CD14-positive monocyte (primary cell): ENCODE measurements at regions not wholly inside any gene's neighbourhood (a gene's known extent, or its start where the extent isn't known, plus 50 kb on each side); places are given as distances from the start of the nearest gene placed in this dataset.

Source experiments
- DNase-seq, 3 donors: peaks; one replicate each; pipeline ENCODE4 v3.0.0-alpha.2; 2011 to 2022
- H2AFZ ChIP-seq: 2 replicates; pipeline ENCODE4 v1.6.0; 2012; ENCODE audit warnings: mild to moderate bottlenecking, low read depth, low read length, inconsistent platforms; ENCODE audit not compliant: insufficient read depth, poor library complexity, severe bottlenecking
- H3K27ac ChIP-seq, 2 donors: 1 replicate in 1 of 2; 2 replicates in 1 of 2; pipeline ENCODE4 v1.5.1; 2012 to 2013; ENCODE audit warnings: low read length in 2 of 2, control low read depth in 1 of 2, inconsistent platforms in 1 of 2, low read depth in 1 of 2, mild to moderate bottlenecking in 1 of 2
- H3K27me3 ChIP-seq, 2 donors: one replicate each; pipeline versions ENCODE4 v1.6.0 to v1.6.1; 2011 to 2013; ENCODE audit warnings: low read length in 2 of 2; ENCODE audit not compliant: control insufficient read depth in 2 of 2, insufficient read depth in 2 of 2
- H3K36me3 ChIP-seq, 2 donors: replicated peaks in 1 of 2; 1 replicate in 1 of 2; 2 replicates in 1 of 2; pipeline versions ENCODE4 v1.5.1 to v1.6.1; 2012 to 2013; ENCODE audit warnings: low read length in 2 of 2, control low read depth in 1 of 2, inconsistent platforms in 1 of 2, mild to moderate bottlenecking in 1 of 2; ENCODE audit not compliant: insufficient read depth in 2 of 2, control insufficient read depth in 1 of 2
- H3K4me1 ChIP-seq, 2 donors: 1 replicate in 1 of 2; 2 replicates in 1 of 2; pipeline versions ENCODE4 v1.5.1 to v1.6.1; 2012 to 2013; ENCODE audit warnings: low read length in 2 of 2, control low read depth in 1 of 2, inconsistent platforms in 1 of 2, mild to moderate bottlenecking in 1 of 2, moderate library complexity in 1 of 2; ENCODE audit not compliant: insufficient read depth in 2 of 2, control insufficient read depth in 1 of 2
- H3K4me2 ChIP-seq: replicated peaks from 2 replicates; pipeline ENCODE3; 2012; ENCODE audit warnings: low read length, moderate library complexity, mild to moderate bottlenecking; ENCODE audit not compliant: poor library complexity, severe bottlenecking; ENCODE audit errors: extremely low read depth
- H3K4me3 ChIP-seq, 3 experiments: fragments of 200-600 bp in 1 of 3; sonication (generic) in 1 of 3; replicated peaks in 1 of 3; 1 replicate in 2 of 3; 2 replicates in 1 of 3; pipeline ENCODE4 v1.5.1; 2011 to 2013; ENCODE audit warnings: low read length in 3 of 3, mild to moderate bottlenecking in 3 of 3, control low read depth in 2 of 3, low read depth in 2 of 3, inconsistent platforms in 1 of 3, moderate library complexity in 1 of 3
- H3K79me2 ChIP-seq: 2 replicates; pipeline ENCODE4 v1.6.0; 2012; ENCODE audit warnings: mild to moderate bottlenecking, control low read depth, inconsistent platforms, low read length, moderate library complexity; ENCODE audit not compliant: insufficient read depth
- H3K9ac ChIP-seq: 2 replicates; pipeline ENCODE4 v1.6.0; 2017; ENCODE audit warnings: low read length, mild to moderate bottlenecking; ENCODE audit not compliant: insufficient read depth, poor library complexity, severe bottlenecking
- H3K9me3 ChIP-seq, 2 donors: replicated peaks in 1 of 2; 1 replicate in 1 of 2; 2 replicates in 1 of 2; pipeline versions ENCODE4 v1.5.1 to v1.6.1; 2012 to 2013; ENCODE audit warnings: low read length in 2 of 2, control low read depth in 1 of 2; ENCODE audit not compliant: control insufficient read depth in 1 of 2, insufficient read depth in 1 of 2
- H4K20me1 ChIP-seq: 2 replicates; pipeline ENCODE4 v1.6.0; 2012; ENCODE audit warnings: mild to moderate bottlenecking, low read length, control low read depth, moderate library complexity; ENCODE audit not compliant: insufficient read depth
- H3K27ac Mint-ChIP-seq, 7 donors: one replicate each; pipeline ENCODE4 v1.8.0; 2020; ENCODE audit warnings: mild to moderate bottlenecking in 7 of 7, mixed read lengths in 7 of 7, moderate library complexity in 6 of 7, inconsistent platforms in 2 of 7
- H3K27me3 Mint-ChIP-seq, 3 donors: one replicate each; pipeline ENCODE4 v1.8.0; 2021 to 2022; ENCODE audit warnings: low read depth in 3 of 3, mild to moderate bottlenecking in 3 of 3, mixed read lengths in 3 of 3, moderate library complexity in 3 of 3, inconsistent platforms in 1 of 3
- H3K36me3 Mint-ChIP-seq, 2 donors: one replicate each; pipeline ENCODE4 v1.8.0; 2020; ENCODE audit warnings: mixed read lengths in 2 of 2, inconsistent platforms in 1 of 2, mild to moderate bottlenecking in 1 of 2
- H3K4me1 Mint-ChIP-seq: one replicate; pipeline ENCODE4 v1.8.0; 2020; ENCODE audit warnings: mild to moderate bottlenecking, mixed read lengths
- H3K4me3 Mint-ChIP-seq, 2 donors: one replicate each; pipeline ENCODE4 v1.8.0; 2020; ENCODE audit warnings: mild to moderate bottlenecking in 2 of 2, mixed read lengths in 2 of 2, moderate library complexity in 1 of 2
- H3K9me3 Mint-ChIP-seq, 7 donors: one replicate each; pipeline ENCODE4 v1.8.0; 2020 to 2022; ENCODE audit warnings: mixed read lengths in 7 of 7, mild to moderate bottlenecking in 6 of 7, moderate library complexity in 6 of 7, inconsistent platforms in 2 of 7
- WGBS: methylation state at CpG from one replicate; pipeline ENCODE4 v1.1.5; 2013; ENCODE audit warnings: missing lambda C conversion rate; ENCODE audit not compliant: insufficient coverage; 5-methylcytosine and 5-hydroxymethylcytosine counted together
- intact Hi-C, 2 donors: fragments of 100-400 bp; cut with micrococcal nuclease; formaldehyde crosslinking; loops; one replicate each; pipeline versions ENCODE4 v1.15.0 to v1.15.1; 2023
- TF ChIP-seq, protein P1 (sequence below): fragments of 200-600 bp; IDR thresholded peaks from one replicate; pipeline ENCODE4 v1.8.0; 2022; ENCODE audit warnings: antibody characterized with exemption, mild to moderate bottlenecking

DNA sequence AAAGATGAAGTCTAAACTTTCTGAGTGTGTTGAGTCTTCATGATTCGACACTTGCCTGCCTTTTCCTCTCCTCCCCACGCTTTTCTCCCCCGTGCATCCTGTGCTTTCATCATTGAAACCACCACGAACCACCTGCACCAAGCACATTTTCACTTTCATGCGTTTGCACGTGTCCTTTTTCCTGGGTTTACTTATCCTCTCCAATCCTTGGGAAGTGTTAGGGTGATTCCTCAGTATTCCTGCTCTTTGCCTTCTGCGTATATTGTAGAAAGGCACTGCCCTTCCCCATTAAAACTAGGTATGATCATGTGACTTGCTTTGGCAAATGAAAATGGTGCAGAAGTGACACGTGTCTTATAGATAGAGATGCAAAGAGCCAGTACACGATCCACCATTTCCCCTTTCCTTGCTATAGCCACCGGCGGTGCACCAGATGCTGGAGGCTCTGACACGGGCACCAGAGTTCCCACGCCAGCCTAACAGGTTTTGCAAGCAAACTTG, 106.6 kb downstream of the BRMS1L start:
- H3K4me3 ChIP-seq, result no peak overlapping the region
- H3K27me3 ChIP-seq, result no peaks in the 10 kb centered on the region
- no peaks in the 10 kb centered on the region for H3K4me1 ChIP-seq
- no peaks in the 10 kb centered on the region for H3K9me3 ChIP-seq
- no peak overlapping the region for H3K4me3 Mint-ChIP-seq
- no peaks in the 10 kb centered on the region for H3K36me3 ChIP-seq
- no peak overlapping the region for H3K27ac Mint-ChIP-seq
- H3K9ac ChIP-seq, result no peak overlapping the region
- no peak overlapping the region for H2AFZ ChIP-seq
- no peaks in the 10 kb centered on the region for H3K36me3 Mint-ChIP-seq
- no peaks in the 10 kb centered on the region for H4K20me1 ChIP-seq
- no peak for DNase-seq
- peaks cover 6 to 8% (median 7%) of the 10 kb centered on the region in 3 donors for H3K27me3 Mint-ChIP-seq
- H3K9me3 Mint-ChIP-seq, result peaks cover 0 to 2% (median 0%) of the 10 kb centered on the region in 7 donors
- H3K4me1 Mint-ChIP-seq, result no peaks in the 10 kb centered on the region
- no peak overlapping the region for H3K4me2 ChIP-seq
- 10% methylated on average over 2 of the region's 13 CpGs for WGBS
- intact Hi-C loops, result no loop called here
- no peak overlapping the region for H3K27ac ChIP-seq
- no peaks in the 10 kb centered on the region for H3K79me2 ChIP-seq
- TF ChIP-seq, protein P1, sequence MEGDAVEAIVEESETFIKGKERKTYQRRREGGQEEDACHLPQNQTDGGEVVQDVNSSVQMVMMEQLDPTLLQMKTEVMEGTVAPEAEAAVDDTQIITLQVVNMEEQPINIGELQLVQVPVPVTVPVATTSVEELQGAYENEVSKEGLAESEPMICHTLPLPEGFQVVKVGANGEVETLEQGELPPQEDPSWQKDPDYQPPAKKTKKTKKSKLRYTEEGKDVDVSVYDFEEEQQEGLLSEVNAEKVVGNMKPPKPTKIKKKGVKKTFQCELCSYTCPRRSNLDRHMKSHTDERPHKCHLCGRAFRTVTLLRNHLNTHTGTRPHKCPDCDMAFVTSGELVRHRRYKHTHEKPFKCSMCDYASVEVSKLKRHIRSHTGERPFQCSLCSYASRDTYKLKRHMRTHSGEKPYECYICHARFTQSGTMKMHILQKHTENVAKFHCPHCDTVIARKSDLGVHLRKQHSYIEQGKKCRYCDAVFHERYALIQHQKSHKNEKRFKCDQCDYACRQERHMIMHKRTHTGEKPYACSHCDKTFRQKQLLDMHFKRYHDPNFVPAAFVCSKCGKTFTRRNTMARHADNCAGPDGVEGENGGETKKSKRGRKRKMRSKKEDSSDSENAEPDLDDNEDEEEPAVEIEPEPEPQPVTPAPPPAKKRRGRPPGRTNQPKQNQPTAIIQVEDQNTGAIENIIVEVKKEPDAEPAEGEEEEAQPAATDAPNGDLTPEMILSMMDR, result no peak

DNA sequence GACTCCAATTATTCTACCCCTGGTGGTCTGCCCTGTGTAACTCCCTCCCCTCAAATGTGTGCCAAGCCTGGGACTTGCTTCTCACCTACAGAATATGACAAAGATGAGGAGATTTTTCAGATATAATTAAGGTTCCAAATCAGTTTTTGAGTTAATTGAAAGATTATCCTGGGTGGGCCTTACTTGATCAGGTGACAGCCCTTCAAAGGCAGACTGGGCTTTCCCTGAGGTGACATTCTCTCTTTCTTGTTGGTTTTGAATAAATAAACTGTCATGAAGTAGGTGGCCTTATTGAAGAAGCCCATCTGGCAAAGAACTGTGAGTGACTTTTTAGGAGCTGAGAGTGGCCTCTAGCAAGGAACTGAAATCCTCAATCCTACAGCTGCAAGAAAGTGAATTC, 106.0 kb downstream of the BRMS1L start:
- Histone ChIP-seq H2AFZ (no peak overlapping the region), H3K9me3 (no peaks in the 10 kb centered on the region), H3K4me1 (no peaks in the 10 kb centered on the region), H3K27me3 (no peaks in the 10 kb centered on the region), H3K36me3 (no peaks in the 10 kb centered on the region), H3K79me2 (no peaks in the 10 kb centered on the region), H3K4me3 (no peak overlapping the region), H3K4me2 (no peak overlapping the region), H4K20me1 (no peaks in the 10 kb centered on the region), H3K9ac (no peak overlapping the region), H3K27ac (no peak overlapping the region)
- TF ChIP-seq, protein P1, result no peak
- Mint-ChIP-seq H3K4me1 (no peaks in the 10 kb centered on the region), H3K27ac (no peak overlapping the region), H3K9me3 (peaks cover 0 to 2% (median 0%) of the 10 kb centered on the region in 7 donors), H3K27me3 (peaks cover 6 to 10% (median 7%) of the 10 kb centered on the region in 3 donors), H3K36me3 (no peaks in the 10 kb centered on the region), H3K4me3 (no peak overlapping the region)
- DNase-seq, result no peak
- intact Hi-C loops, result no loop called here
